ENCODE measurements at regions not wholly inside any gene's neighbourhood (a gene's known extent, or its start where the extent isn't known, plus 50 kb on each side); places are given as distances from the start of the nearest gene placed in this dataset.

- TF ChIP-seq CTCF (IDR thresholded peaks at IDR 0.05): no peak
- TF ChIP-seq POLR2A (IDR thresholded peaks at IDR 0.05): no peak
Measured at GRCh38 chr7:85829176-85829575, 642.3 kb upstream of the SEMA3D start.

Data from esophagus squamous epithelium (tissue), 4 donors.